Trophoblast cell (in vitro differentiated cells and primary cell): ENCODE measurements at regions not wholly inside any gene's neighbourhood (a gene's known extent, or its start where the extent isn't known, plus 50 kb on each side); places are given as distances from the start of the nearest gene placed in this dataset.

Source experiments
- DNase-seq, 2 donors: peaks; one replicate each; pipeline ENCODE4 v3.0.0-alpha.2; 2016
- H2AFZ ChIP-seq: 2 replicates; pipeline ENCODE4 v1.6.1; 2013; ENCODE audit warnings: low read length, moderate library complexity, mild to moderate bottlenecking; ENCODE audit not compliant: insufficient read depth, poor library complexity
- H2AK5ac ChIP-seq: 2 replicates; pipeline ENCODE4 v1.6.1; 2013; ENCODE audit warnings: mild to moderate bottlenecking, low read length
- H2BK120ac ChIP-seq: 2 replicates; pipeline ENCODE4 v1.6.1; 2013; ENCODE audit warnings: low read length, mild to moderate bottlenecking, moderate library complexity; ENCODE audit not compliant: insufficient read depth, poor library complexity
- H2BK12ac ChIP-seq: 2 replicates; pipeline ENCODE4 v1.6.1; 2013; ENCODE audit warnings: mild to moderate bottlenecking, low read length, moderate library complexity
- H2BK5ac ChIP-seq: 2 replicates; pipeline ENCODE4 v1.6.1; 2013; ENCODE audit warnings: low read length, low read depth, moderate library complexity, mild to moderate bottlenecking; ENCODE audit not compliant: poor library complexity
- H3K14ac ChIP-seq: 2 replicates; pipeline ENCODE4 v1.6.1; 2013; ENCODE audit warnings: mild to moderate bottlenecking, low read length
- H3K18ac ChIP-seq: 2 replicates; pipeline ENCODE4 v1.6.1; 2013; ENCODE audit warnings: mild to moderate bottlenecking, low read length
- H3K23ac ChIP-seq: 2 replicates; pipeline ENCODE4 v1.6.1; 2013; ENCODE audit warnings: low read length
- H3K27ac ChIP-seq: 2 replicates; pipeline ENCODE4 v1.5.1; 2013; ENCODE audit warnings: low read depth, mild to moderate bottlenecking, inconsistent platforms, low read length, moderate library complexity
- H3K27me3 ChIP-seq: 2 replicates; pipeline ENCODE4 v1.6.1; 2013; ENCODE audit warnings: inconsistent platforms, mild to moderate bottlenecking, low read length, moderate library complexity; ENCODE audit not compliant: insufficient read depth
- H3K36me3 ChIP-seq, 2 experiments: 1 replicate in 1 of 2; 2 replicates in 1 of 2; pipeline ENCODE4 v1.6.1; 2013; ENCODE audit warnings: low read length in 2 of 2, mild to moderate bottlenecking in 2 of 2, moderate library complexity in 1 of 2; ENCODE audit not compliant: insufficient read depth in 2 of 2, control insufficient read depth in 1 of 2
- H3K4ac ChIP-seq: 2 replicates; pipeline ENCODE4 v1.6.1; 2013; ENCODE audit warnings: low read depth, mild to moderate bottlenecking, low read length, moderate library complexity
- H3K4me1 ChIP-seq, 2 experiments: 1 replicate in 1 of 2; 2 replicates in 1 of 2; pipeline ENCODE4 v1.6.1; 2013; ENCODE audit warnings: low read length in 2 of 2, mild to moderate bottlenecking in 2 of 2, moderate library complexity in 1 of 2; ENCODE audit not compliant: insufficient read depth in 2 of 2, control insufficient read depth in 1 of 2
- H3K4me2 ChIP-seq: 2 replicates; pipeline ENCODE4 v1.6.1; 2013; ENCODE audit warnings: inconsistent platforms, mild to moderate bottlenecking, low read length, moderate library complexity
- H3K4me3 ChIP-seq: 2 replicates; pipeline ENCODE4 v1.5.1; 2013; ENCODE audit warnings: mild to moderate bottlenecking, low read depth, low read length, inconsistent platforms
- H3K79me1 ChIP-seq: one replicate; pipeline ENCODE4 v1.6.1; 2013; ENCODE audit warnings: low read length
- H3K79me2 ChIP-seq: 2 replicates; pipeline ENCODE4 v1.6.1; 2013; ENCODE audit warnings: low read length, mild to moderate bottlenecking; ENCODE audit not compliant: control insufficient read depth, insufficient read depth, poor library complexity
- H3K9ac ChIP-seq: 2 replicates; pipeline ENCODE4 v1.6.1; 2013; ENCODE audit warnings: mild to moderate bottlenecking, low read length
- H3K9me3 ChIP-seq: 2 replicates; pipeline ENCODE4 v1.6.1; 2013; ENCODE audit warnings: low read depth, mild to moderate bottlenecking, control low read depth, inconsistent platforms, low read length; ENCODE audit not compliant: insufficient read depth
- H4K12ac ChIP-seq: 2 replicates; pipeline ENCODE4 v1.6.1; 2013; ENCODE audit warnings: low read depth, mild to moderate bottlenecking, low read length, moderate library complexity
- H4K8ac ChIP-seq: 2 replicates; pipeline ENCODE4 v1.6.1; 2013; ENCODE audit warnings: low read depth, mild to moderate bottlenecking, low read length, moderate library complexity
- H4K91ac ChIP-seq: one replicate; pipeline ENCODE4 v1.6.1; 2013; ENCODE audit warnings: low read depth, mild to moderate bottlenecking, low read length, moderate library complexity
- WGBS: extraction: QIAGEN DNeasy Blood & Tissue Kit; methylation state at CpG from one replicate; pipeline ENCODE4 v1.1.7; 2013; ENCODE audit warnings: missing lambda C conversion rate; ENCODE audit not compliant: insufficient read length, insufficient coverage; ENCODE audit errors: extremely low coverage; 5-methylcytosine and 5-hydroxymethylcytosine counted together

DNA sequence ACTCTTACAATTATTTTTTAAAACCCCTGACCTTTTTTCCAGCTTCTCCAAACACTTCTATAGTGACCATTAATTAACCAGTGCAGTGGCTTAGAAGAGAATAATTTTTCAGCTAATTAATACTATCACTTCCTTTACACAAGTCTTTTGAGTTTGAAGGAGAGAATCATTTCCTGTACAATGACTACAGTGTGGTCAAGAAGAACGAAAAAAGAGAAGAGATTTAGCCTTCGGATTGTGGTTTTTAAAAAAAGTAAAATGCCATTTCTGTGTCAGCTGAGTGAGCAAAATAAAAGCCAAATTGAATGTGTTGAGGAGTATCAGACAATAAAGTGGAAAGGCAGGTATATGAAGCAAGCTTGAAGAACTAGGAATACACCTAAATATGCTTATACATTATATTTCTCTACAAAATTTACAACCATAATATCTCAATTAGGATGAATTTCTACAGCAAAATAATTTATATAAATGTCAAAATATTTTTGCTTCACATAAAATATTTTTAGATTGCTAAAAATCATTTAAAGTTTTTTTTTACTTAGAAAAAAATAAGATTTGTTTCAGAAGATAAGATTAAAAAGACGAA is 1155.2 kb upstream of the CNTN5 start:
- H3K18ac ChIP-seq, result no peak overlapping the region
- no peak overlapping the region for H3K23ac ChIP-seq
- H2BK5ac ChIP-seq, result no peak overlapping the region
- H2AFZ ChIP-seq, result no peak overlapping the region
- H4K8ac ChIP-seq, result no peak overlapping the region
- H3K36me3 ChIP-seq, result no peaks in the 10 kb centered on the region
- no peak overlapping the region for H3K14ac ChIP-seq
- H4K91ac ChIP-seq, result no peak overlapping the region
- H3K9ac ChIP-seq, result no peak overlapping the region
- no peak overlapping the region for H3K4me3 ChIP-seq
- H3K4me1 ChIP-seq, result no peaks in the 10 kb centered on the region
- H3K79me1 ChIP-seq, result no peaks in the 10 kb centered on the region
- no peak for DNase-seq
- no peak overlapping the region for H4K12ac ChIP-seq
- H2AK5ac ChIP-seq, result no peak overlapping the region
- H3K79me2 ChIP-seq, result no peaks in the 10 kb centered on the region
- no peak overlapping the region for H3K4ac ChIP-seq
- no peaks in the 10 kb centered on the region for H3K27me3 ChIP-seq
- H2BK120ac ChIP-seq, result no peak overlapping the region
- H3K4me2 ChIP-seq, result no peak overlapping the region
- H2BK12ac ChIP-seq, result no peak overlapping the region
- no peaks in the 10 kb centered on the region for H3K9me3 ChIP-seq
- WGBS, result no CpG with 5 or more reads among the region's 3 CpGs
- no peak overlapping the region for H3K27ac ChIP-seq

GRCh38 chr11:97871816-97872215 is 1148.9 kb upstream of the CNTN5 start:
- no peak overlapping the region for H3K4me2 ChIP-seq
- H4K12ac ChIP-seq, result no peak overlapping the region
- H3K4me3 ChIP-seq, result no peak overlapping the region
- H2BK12ac ChIP-seq, result no peak overlapping the region
- no peak overlapping the region for H3K27ac ChIP-seq
- H3K14ac ChIP-seq, result no peak overlapping the region
- no peaks in the 10 kb centered on the region for H3K9me3 ChIP-seq
- H2AFZ ChIP-seq, result no peak overlapping the region
- no peak for DNase-seq
- H3K79me2 ChIP-seq, result no peaks in the 10 kb centered on the region
- H3K36me3 ChIP-seq, result no peaks in the 10 kb centered on the region
- no peaks in the 10 kb centered on the region for H3K4me1 ChIP-seq
- H2BK5ac ChIP-seq, result no peak overlapping the region
- no peak overlapping the region for H2BK120ac ChIP-seq
- H4K8ac ChIP-seq, result no peak overlapping the region
- H3K9ac ChIP-seq, result no peak overlapping the region
- H3K18ac ChIP-seq, result no peak overlapping the region
- no peaks in the 10 kb centered on the region for H3K79me1 ChIP-seq
- no peak overlapping the region for H3K4ac ChIP-seq
- H2AK5ac ChIP-seq, result no peak overlapping the region
- no peak overlapping the region for H3K23ac ChIP-seq
- H3K27me3 ChIP-seq, result no peaks in the 10 kb centered on the region
- no peak overlapping the region for H4K91ac ChIP-seq

- no peak overlapping the region for H3K4me3 ChIP-seq
- H2BK120ac ChIP-seq, result no peak overlapping the region
- no peak overlapping the region for H4K12ac ChIP-seq
- no peak overlapping the region for H4K8ac ChIP-seq
- H3K18ac ChIP-seq, result no peak overlapping the region
- H3K9me3 ChIP-seq, result no peaks in the 10 kb centered on the region
- no peak overlapping the region for H3K23ac ChIP-seq
- no peaks in the 10 kb centered on the region for H3K27me3 ChIP-seq
- DNase-seq, result no peak
- H3K14ac ChIP-seq, result no peak overlapping the region
- H2AFZ ChIP-seq, result no peak overlapping the region
- no peak overlapping the region for H3K4ac ChIP-seq
- H4K91ac ChIP-seq, result no peak overlapping the region
- H3K79me1 ChIP-seq, result no peaks in the 10 kb centered on the region
- no peak overlapping the region for H3K27ac ChIP-seq
- no peak overlapping the region for H2AK5ac ChIP-seq
- H3K4me2 ChIP-seq, result no peak overlapping the region
- no peak overlapping the region for H2BK5ac ChIP-seq
- no peaks in the 10 kb centered on the region for H3K79me2 ChIP-seq
- no peak overlapping the region for H3K9ac ChIP-seq
- H3K4me1 ChIP-seq, result no peaks in the 10 kb centered on the region
- H3K36me3 ChIP-seq, result no peaks in the 10 kb centered on the region
- H2BK12ac ChIP-seq, result no peak overlapping the region
Observed at GRCh38 chr11:97880209-97880608, 1140.5 kb upstream of the CNTN5 start.

- DNase-seq, result no peak
- Histone ChIP-seq H4K91ac (no peak overlapping the region), H3K14ac (no peak overlapping the region), H2BK120ac (no peak overlapping the region), H3K9me3 (no peaks in the 10 kb centered on the region), H3K4me2 (no peak overlapping the region), H2AFZ (no peak overlapping the region), H3K4ac (no peak overlapping the region), H3K79me2 (no peaks in the 10 kb centered on the region), H3K4me3 (no peak overlapping the region), H3K27ac (no peak overlapping the region), H3K9ac (no peak overlapping the region), H2BK12ac (no peak overlapping the region), H4K8ac (no peak overlapping the region), H3K4me1 (no peaks in the 10 kb centered on the region), H2AK5ac (no peak overlapping the region), H2BK5ac (no peak overlapping the region), H3K36me3 (no peaks in the 10 kb centered on the region), H4K12ac (no peak overlapping the region), H3K23ac (no peak overlapping the region), H3K18ac (no peak overlapping the region), H3K79me1 (no peaks in the 10 kb centered on the region), H3K27me3 (no peaks in the 10 kb centered on the region)
- no CpG with 5 or more reads among the region's 2 CpGs for WGBS
Observed at GRCh38 chr11:97883086-97883485, 1137.7 kb upstream of the CNTN5 start.
